Right atrium auricular region (tissue), 2 donors: ENCODE measurements at regions not wholly inside any gene's neighbourhood (a gene's known extent, or its start where the extent isn't known, plus 50 kb on each side); places are given as distances from the start of the nearest gene placed in this dataset.

Source experiments
- DNase-seq: peaks from one replicate; pipeline ENCODE4 v3.0.0-alpha.2; 2019; ENCODE audit warnings: low spot score
- H3K27ac ChIP-seq, 2 donors: fragments of 200-600 bp; sonication (generic); 1 replicate in 1 of 2; 2 replicates in 1 of 2; pipeline ENCODE4 v1.5.1; 2016 to 2019
- H3K27me3 ChIP-seq, 2 donors: fragments of 200-600 bp; sonication (generic); one replicate each; pipeline versions ENCODE4 v1.5.1 to v1.6.0; 2017 to 2019
- H3K36me3 ChIP-seq: fragments of 200-600 bp; sonication (generic); one replicate; pipeline ENCODE4 v1.5.1; 2016
- H3K4me1 ChIP-seq, 2 donors: fragments of 200-600 bp; sonication (generic); one replicate each; pipeline versions ENCODE4 v1.5.1 to v1.6.0; 2017 to 2019
- H3K4me3 ChIP-seq, 2 donors: fragments of 200-600 bp; sonication (generic); 1 replicate in 1 of 2; 2 replicates in 1 of 2; pipeline ENCODE4 v1.5.1; 2017 to 2019; ENCODE audit warnings: mild to moderate bottlenecking in 1 of 2, moderate library complexity in 1 of 2
- H3K9me3 ChIP-seq, 2 donors: fragments of 200-600 bp; sonication (generic); one replicate each; pipeline ENCODE4 v1.5.1; 2019
- CTCF ChIP-seq, 2 donors: fragments of 200-600 bp; sonication (generic); IDR thresholded peaks; one replicate each; pipeline ENCODE4 v1.5.1; 2019; ENCODE audit warnings: antibody characterized with exemption in 2 of 2

GRCh38 chr14:104297721-104298401 lies 159.5 kb downstream of the KIF26A start:
- no peaks in the 10 kb centered on the region for H3K9me3 ChIP-seq

GRCh38 chr14:104298458-104298857 lies 160.1 kb downstream of the KIF26A start:
- Histone ChIP-seq H3K27ac (no peak overlapping the region), H3K4me1 (peaks cover 0 to 6% of the 10 kb centered on the region in 2 donors), H3K36me3 (no peaks in the 10 kb centered on the region), H3K27me3 (peaks cover 0 to 2% of the 10 kb centered on the region in 2 donors), H3K4me3 (no peak overlapping the region), H3K9me3 (no peaks in the 10 kb centered on the region)
- no peak for DNase-seq
- no peak for TF ChIP-seq CTCF (IDR thresholded peaks at IDR 0.05)

More at GRCh38 chr14:104297721-104298401, 159.5 kb downstream of the KIF26A start:
- Histone ChIP-seq H3K27me3 (peaks cover 0 to 5% of the 10 kb centered on the region in 2 donors), H3K36me3 (no peaks in the 10 kb centered on the region), H3K4me3 (no peak overlapping the region), H3K4me1 (peaks cover 0 to 6% of the 10 kb centered on the region in 2 donors), H3K27ac (no peak overlapping the region)
- TF ChIP-seq CTCF (IDR thresholded peaks at IDR 0.05): no peak
- no peak for DNase-seq

GRCh38 chr14:104299993-104300761 lies 161.8 kb downstream of the KIF26A start:
- H3K4me1 ChIP-seq: peaks cover 0 to 6% of the 10 kb centered on the region in 2 donors
- no peak overlapping the region for H3K4me3 ChIP-seq
- H3K9me3 ChIP-seq: no peaks in the 10 kb centered on the region
- H3K36me3 ChIP-seq: no peaks in the 10 kb centered on the region
- H3K27ac ChIP-seq: no peak overlapping the region
- TF ChIP-seq CTCF (IDR thresholded peaks at IDR 0.05): no peak
- peak; percentile 68 for DNase-seq
- H3K27me3 ChIP-seq: no peaks in the 10 kb centered on the region

GRCh38 chr14:104301731-104302460 lies 163.5 kb downstream of the KIF26A start:
- Histone ChIP-seq H3K36me3 (no peaks in the 10 kb centered on the region), H3K4me3 (no peak overlapping the region), H3K4me1 (peaks cover 0 to 6% of the 10 kb centered on the region in 2 donors), H3K9me3 (no peaks in the 10 kb centered on the region), H3K27me3 (no peaks in the 10 kb centered on the region), H3K27ac (no peak overlapping the region)
- DNase-seq: no peak
- TF ChIP-seq CTCF (IDR thresholded peaks at IDR 0.05): no peak

- no peak overlapping the region for H3K27ac ChIP-seq
- H3K27me3 ChIP-seq: no peaks in the 10 kb centered on the region
- no peak for DNase-seq
- H3K4me1 ChIP-seq: peaks cover 0 to 6% of the 10 kb centered on the region in 2 donors
- H3K4me3 ChIP-seq: no peak overlapping the region
- no peaks in the 10 kb centered on the region for H3K9me3 ChIP-seq
- TF ChIP-seq CTCF (IDR thresholded peaks at IDR 0.05): no peak
- H3K36me3 ChIP-seq: no peaks in the 10 kb centered on the region
Measured at GRCh38 chr14:104302794-104303405, 164.5 kb downstream of the KIF26A start.
